Lung (tissue), 11 donors: ENCODE measurements at regions not wholly inside any gene's neighbourhood (a gene's known extent, or its start where the extent isn't known, plus 50 kb on each side); places are given as distances from the start of the nearest gene placed in this dataset.

Experiments
- ATAC-seq: fragments of 200-7000 bp; cut with Tn5 transposase; one replicate; pipeline ENCODE4 v1.9.1; 2020; ENCODE audit warnings: moderate number of reproducible peaks; ENCODE audit not compliant: insufficient read depth, low FRiP score
- DNase-seq, 3 donors: peaks; one replicate each; pipeline ENCODE4 v3.0.0-alpha.2; 2013 to 2017
- H3K27ac ChIP-seq, 2 donors: one replicate each; pipeline ENCODE4 v1.5.1; 2013; ENCODE audit warnings: mild to moderate bottlenecking in 2 of 2, moderate library complexity in 2 of 2, control low read depth in 1 of 2, inconsistent platforms in 1 of 2, low read depth in 1 of 2, low read length in 1 of 2
- H3K27me3 ChIP-seq, 3 donors: one replicate each; pipeline ENCODE4 v1.5.1; 2013; ENCODE audit warnings: low read length in 2 of 3; ENCODE audit not compliant: control insufficient read depth in 3 of 3, insufficient read depth in 3 of 3
- H3K36me3 ChIP-seq, 4 donors: one replicate each; pipeline ENCODE4 v1.5.1; 2013; ENCODE audit warnings: low read length in 4 of 4, mild to moderate bottlenecking in 1 of 4, moderate library complexity in 1 of 4; ENCODE audit not compliant: control insufficient read depth in 4 of 4, insufficient read depth in 4 of 4
- H3K4me1 ChIP-seq, 5 donors: one replicate each; pipeline ENCODE4 v1.5.1; 2013; ENCODE audit warnings: low read length in 5 of 5, mild to moderate bottlenecking in 2 of 5, moderate library complexity in 1 of 5; ENCODE audit not compliant: control insufficient read depth in 5 of 5, insufficient read depth in 5 of 5
- H3K4me3 ChIP-seq: one replicate; pipeline ENCODE4 v1.5.1; 2013; ENCODE audit warnings: mild to moderate bottlenecking, control low read depth, moderate library complexity
- H3K9ac ChIP-seq, 2 donors: one replicate each; pipeline ENCODE4 v1.5.1; 2013; ENCODE audit warnings: low read length in 2 of 2, control low read depth in 1 of 2; ENCODE audit not compliant: insufficient read depth in 1 of 2
- H3K9me3 ChIP-seq, 4 donors: one replicate each; pipeline ENCODE4 v1.5.1; 2013; ENCODE audit warnings: low read length in 3 of 4, mild to moderate bottlenecking in 1 of 4, moderate library complexity in 1 of 4; ENCODE audit not compliant: control insufficient read depth in 4 of 4, insufficient read depth in 3 of 4
- WGBS, 2 donors: extraction: QIAGEN DNeasy Blood & Tissue Kit; methylation state at CpG; one replicate each; pipeline ENCODE4 v1.1.7; 2013; 5-methylcytosine and 5-hydroxymethylcytosine counted together
- TF ChIP-seq, protein P1 (sequence below): IDR thresholded peaks from 2 replicates; pipeline ENCODE4 v1.5.1; 2012; ENCODE audit warnings: mild to moderate bottlenecking; ENCODE audit errors: control extremely low read depth, extremely low read depth
- donor health status: control.
- donor health status: control.
- donor health status: Bipolar disorder and iron deficiency.
- donor health status: healthy.
- donor health status: DM: yes; HTN: yes; CAD: no.

DNA sequence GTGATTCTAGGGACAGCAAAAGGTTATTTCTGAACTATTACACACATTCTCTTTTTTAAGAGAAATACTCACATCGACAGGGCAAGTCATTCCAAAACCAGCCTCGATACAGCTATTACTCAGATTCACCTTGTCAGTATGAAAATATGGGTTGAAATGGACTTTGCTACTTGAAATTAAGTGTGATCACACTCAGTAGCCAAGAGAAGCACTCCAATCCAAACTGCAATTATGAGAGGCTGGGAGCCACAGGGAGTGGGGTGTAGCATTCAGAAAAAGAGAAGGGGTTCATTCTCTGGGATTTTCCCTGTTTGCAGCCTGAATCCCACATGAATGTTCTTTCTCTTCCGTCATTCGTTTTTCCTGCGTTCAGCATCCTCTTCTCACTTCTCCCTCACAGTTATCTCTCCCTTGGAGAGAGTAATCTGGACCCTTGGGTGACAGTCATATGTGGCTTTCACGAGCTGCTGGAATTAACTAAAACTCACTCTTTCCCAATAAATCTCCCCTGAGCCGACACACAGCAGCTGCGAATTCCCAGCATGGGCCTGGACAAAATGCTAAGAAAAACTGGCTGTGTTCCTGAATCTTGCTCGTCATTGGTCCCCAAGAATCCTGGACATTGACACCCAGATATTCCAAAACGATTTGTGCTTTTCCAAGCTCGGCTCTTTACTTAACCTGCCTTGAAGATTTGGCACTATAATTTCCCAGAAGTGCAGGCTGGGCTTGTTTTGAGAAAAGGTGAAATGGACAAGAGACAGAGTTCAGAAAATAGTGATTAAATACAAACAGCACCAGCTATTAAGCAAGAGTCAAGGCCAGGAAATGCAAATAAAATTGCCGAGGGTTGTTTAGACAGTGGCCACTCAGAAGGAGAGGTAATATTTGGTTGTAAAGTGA lies 199.5 kb upstream of the PLEKHG7 start:
- Histone ChIP-seq H3K9ac (peak overlapping the region in 1 of 2 donors; percentile 61), H3K4me3 (no peak overlapping the region)
- no peak for ATAC-seq

DNA sequence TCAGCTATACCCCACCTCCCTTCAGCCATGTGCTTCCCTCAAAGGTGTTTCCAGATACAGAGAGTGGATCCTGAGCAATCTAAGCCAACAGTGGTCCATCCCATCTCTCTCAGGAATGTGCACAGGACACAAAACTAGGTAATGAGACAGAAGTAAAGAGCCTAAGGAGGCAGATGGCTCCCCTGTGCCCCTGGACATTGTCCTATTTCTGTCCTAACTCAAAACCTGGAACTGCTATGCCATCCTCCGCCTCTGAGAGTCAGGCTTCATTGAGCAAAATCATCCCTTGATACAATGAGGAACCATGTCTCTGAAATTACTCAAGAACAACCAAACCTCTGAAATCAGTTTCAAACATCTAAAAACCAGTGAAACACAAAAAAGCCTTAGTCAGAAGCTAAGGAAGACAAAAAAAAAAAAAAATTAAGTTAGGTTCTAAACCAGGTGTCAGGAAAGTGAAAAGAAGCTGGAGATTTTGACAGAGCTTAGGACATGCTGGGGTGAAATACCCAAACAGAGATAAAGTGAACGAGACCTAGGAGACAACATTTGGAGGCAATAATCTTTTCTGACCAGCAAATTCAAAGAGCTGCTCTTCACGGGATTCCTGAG lies 200.3 kb upstream of the PLEKHG7 start:
- TF ChIP-seq, protein P1, sequence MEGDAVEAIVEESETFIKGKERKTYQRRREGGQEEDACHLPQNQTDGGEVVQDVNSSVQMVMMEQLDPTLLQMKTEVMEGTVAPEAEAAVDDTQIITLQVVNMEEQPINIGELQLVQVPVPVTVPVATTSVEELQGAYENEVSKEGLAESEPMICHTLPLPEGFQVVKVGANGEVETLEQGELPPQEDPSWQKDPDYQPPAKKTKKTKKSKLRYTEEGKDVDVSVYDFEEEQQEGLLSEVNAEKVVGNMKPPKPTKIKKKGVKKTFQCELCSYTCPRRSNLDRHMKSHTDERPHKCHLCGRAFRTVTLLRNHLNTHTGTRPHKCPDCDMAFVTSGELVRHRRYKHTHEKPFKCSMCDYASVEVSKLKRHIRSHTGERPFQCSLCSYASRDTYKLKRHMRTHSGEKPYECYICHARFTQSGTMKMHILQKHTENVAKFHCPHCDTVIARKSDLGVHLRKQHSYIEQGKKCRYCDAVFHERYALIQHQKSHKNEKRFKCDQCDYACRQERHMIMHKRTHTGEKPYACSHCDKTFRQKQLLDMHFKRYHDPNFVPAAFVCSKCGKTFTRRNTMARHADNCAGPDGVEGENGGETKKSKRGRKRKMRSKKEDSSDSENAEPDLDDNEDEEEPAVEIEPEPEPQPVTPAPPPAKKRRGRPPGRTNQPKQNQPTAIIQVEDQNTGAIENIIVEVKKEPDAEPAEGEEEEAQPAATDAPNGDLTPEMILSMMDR: no peak
- ATAC-seq (no peak), DNase-seq (peak in 2 of 3 donors; percentile 25 to 26)
- whole genome bisulfite sequencing, 2 donors: 65 to 71% methylated on average over 3 of the region's 3 CpGs
- no peak overlapping the region for H3K4me3 ChIP-seq
- no peaks in the 10 kb centered on the region for H3K36me3 ChIP-seq
- H3K27me3 ChIP-seq: no peaks in the 10 kb centered on the region
- H3K9me3 ChIP-seq: no peaks in the 10 kb centered on the region
- peaks cover 8 to 43% (median 26%) of the 10 kb centered on the region in 5 donors for H3K4me1 ChIP-seq
- H3K27ac ChIP-seq: peak overlapping the region in 1 of 2 donors; percentile 30
- peak overlapping the region in 1 of 2 donors; percentile 61 for H3K9ac ChIP-seq

More for the DNA sequence above, 199.5 kb upstream of the PLEKHG7 start:
- peak overlapping the region; percentile 26 to 33 for H3K27ac ChIP-seq
- H3K9me3 ChIP-seq: no peaks in the 10 kb centered on the region
- H3K27me3 ChIP-seq: no peaks in the 10 kb centered on the region
- no peaks in the 10 kb centered on the region for H3K36me3 ChIP-seq
- 54 to 78% methylated on average over 12 of the region's 12 CpGs for WGBS, 2 donors
- DNase-seq: peak; percentile 46 to 78 (median 72)
- peaks cover 8 to 43% (median 26%) of the 10 kb centered on the region in 5 donors for H3K4me1 ChIP-seq
- TF ChIP-seq, protein P1: no peak

DNA sequence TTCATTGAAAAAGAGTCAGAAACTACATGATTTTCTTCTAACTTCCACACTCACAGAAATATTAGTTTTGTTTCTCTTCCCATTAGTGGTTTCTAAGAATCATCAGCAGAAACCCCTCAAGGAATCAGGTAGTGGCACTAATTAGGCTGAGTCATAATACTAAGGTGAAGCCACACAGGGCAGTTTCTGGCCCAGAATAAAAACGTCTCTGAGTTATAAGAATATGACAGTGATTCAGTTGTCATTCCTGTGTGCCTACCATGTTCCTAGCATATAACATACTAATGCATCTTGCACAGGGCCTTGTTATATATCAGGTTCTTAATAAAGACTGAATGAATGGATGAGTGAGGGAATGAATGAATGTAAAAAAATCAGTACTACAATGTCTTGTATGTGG lies 206.0 kb upstream of the PLEKHG7 start:
- peaks cover 0 to 3% (median 0%) of the 10 kb centered on the region in 5 donors for H3K4me1 ChIP-seq
- H3K4me3 ChIP-seq: no peak overlapping the region
- H3K36me3 ChIP-seq: no peaks in the 10 kb centered on the region
- no peak overlapping the region for H3K27ac ChIP-seq
- DNase-seq: no peak
- H3K9ac ChIP-seq: no peak overlapping the region
- no peak for ATAC-seq
- WGBS, 2 donors: 69 to 89% methylated on average over 1 of the region's 1 CpG
- peaks cover 0 to 2% (median 0%) of the 10 kb centered on the region in 4 donors for H3K9me3 ChIP-seq
- H3K27me3 ChIP-seq: no peaks in the 10 kb centered on the region
- TF ChIP-seq, protein P1: no peak
